ENCODE measurements at regions not wholly inside any gene's neighbourhood (a gene's known extent, or its start where the extent isn't known, plus 50 kb on each side); places are given as distances from the start of the nearest gene placed in this dataset.
"Not testable (repeated sequence)": the region's sequence is repeated elsewhere in the genome, so short reads cannot be mapped to it uniquely, and the experiment has no call there.

GRCh38 chr4:81319657-81320056 is 104.6 kb upstream of the PRKG2 start:
- TF ChIP-seq CTCF (IDR thresholded peaks at IDR 0.05; ENCODE audit: low read depth, low read length) = no peak

GRCh38 chr4:81314897-81315470 is 100.0 kb upstream of the PRKG2 start:
- peak overlapping the region; percentile 20 for H3K4me3 ChIP-seq (ENCODE audit: low read depth, low read length)
- TF ChIP-seq CTCF (IDR thresholded peaks at IDR 0.05; ENCODE audit: low read depth, low read length) = no peak

More at GRCh38 chr4:81319657-81320056, 104.6 kb upstream of the PRKG2 start:
- no peak overlapping the region for H3K4me3 ChIP-seq (ENCODE audit: low read depth, low read length)

GRCh38 chr4:81314196-81314896 is 99.3 kb upstream of the PRKG2 start:
- TF ChIP-seq CTCF (IDR thresholded peaks at IDR 0.05; ENCODE audit: low read depth, low read length) = no peak
- H3K4me3 ChIP-seq (ENCODE audit: low read depth, low read length) = no peak overlapping the region

- H3K4me3 ChIP-seq (ENCODE audit: low read depth, low read length) = no peak overlapping the region
- no peak for TF ChIP-seq CTCF (IDR thresholded peaks at IDR 0.05; ENCODE audit: low read depth, low read length)
Observed at GRCh38 chr4:81307991-81308390, 93.0 kb upstream of the PRKG2 start.

- TF ChIP-seq CTCF (IDR thresholded peaks at IDR 0.05; ENCODE audit: low read depth, low read length) = no peak
- no peak overlapping the region for H3K4me3 ChIP-seq (ENCODE audit: low read depth, low read length)
Observed at GRCh38 chr4:81304871-81305270, 89.8 kb upstream of the PRKG2 start.

- H3K4me3 ChIP-seq (ENCODE audit: low read depth, low read length) = not testable (repeated sequence)
Observed at GRCh38 chr4:81300352-81300751, 85.3 kb upstream of the PRKG2 start.

GRCh38 chr4:81290813-81291212 is 75.8 kb upstream of the PRKG2 start:
- no peak for TF ChIP-seq CTCF (IDR thresholded peaks at IDR 0.05; ENCODE audit: low read depth, low read length)
- H3K4me3 ChIP-seq (ENCODE audit: low read depth, low read length) = no peak overlapping the region

- no peak overlapping the region for H3K4me3 ChIP-seq (ENCODE audit: low read depth, low read length)
- no peak for TF ChIP-seq CTCF (IDR thresholded peaks at IDR 0.05; ENCODE audit: low read depth, low read length)
Observed at GRCh38 chr4:81287101-81287500, 72.1 kb upstream of the PRKG2 start.
